NB4 (cell line): ENCODE measurements at regions not wholly inside any gene's neighbourhood (a gene's known extent, or its start where the extent isn't known, plus 50 kb on each side); places are given as distances from the start of the nearest gene placed in this dataset.
"Not testable (repeated sequence)": the region's sequence is repeated elsewhere in the genome, so short reads cannot be mapped to it uniquely, and the experiment has no call there.

Experiments
- MYC ChIP-seq: IDR thresholded peaks from 2 replicates; pipeline ENCODE4 v1.6.1; 2011; ENCODE audit warnings: low read depth, low read length
- POLR2A ChIP-seq: IDR thresholded peaks from 2 replicates; pipeline ENCODE4 v1.6.1; 2011; ENCODE audit warnings: mild to moderate bottlenecking; ENCODE audit not compliant: insufficient read length; ENCODE audit errors: extremely low read depth
- TF ChIP-seq, protein P1 (sequence below): IDR thresholded peaks from one replicate; pipeline ENCODE4 v1.5.1; 2012; ENCODE audit warnings: low read depth, low read length
- TF ChIP-seq, protein P2 (sequence below): IDR thresholded peaks from 2 replicates; pipeline ENCODE4 v1.6.1; 2011; ENCODE audit warnings: low read depth, low read length

- TF ChIP-seq, protein P1, sequence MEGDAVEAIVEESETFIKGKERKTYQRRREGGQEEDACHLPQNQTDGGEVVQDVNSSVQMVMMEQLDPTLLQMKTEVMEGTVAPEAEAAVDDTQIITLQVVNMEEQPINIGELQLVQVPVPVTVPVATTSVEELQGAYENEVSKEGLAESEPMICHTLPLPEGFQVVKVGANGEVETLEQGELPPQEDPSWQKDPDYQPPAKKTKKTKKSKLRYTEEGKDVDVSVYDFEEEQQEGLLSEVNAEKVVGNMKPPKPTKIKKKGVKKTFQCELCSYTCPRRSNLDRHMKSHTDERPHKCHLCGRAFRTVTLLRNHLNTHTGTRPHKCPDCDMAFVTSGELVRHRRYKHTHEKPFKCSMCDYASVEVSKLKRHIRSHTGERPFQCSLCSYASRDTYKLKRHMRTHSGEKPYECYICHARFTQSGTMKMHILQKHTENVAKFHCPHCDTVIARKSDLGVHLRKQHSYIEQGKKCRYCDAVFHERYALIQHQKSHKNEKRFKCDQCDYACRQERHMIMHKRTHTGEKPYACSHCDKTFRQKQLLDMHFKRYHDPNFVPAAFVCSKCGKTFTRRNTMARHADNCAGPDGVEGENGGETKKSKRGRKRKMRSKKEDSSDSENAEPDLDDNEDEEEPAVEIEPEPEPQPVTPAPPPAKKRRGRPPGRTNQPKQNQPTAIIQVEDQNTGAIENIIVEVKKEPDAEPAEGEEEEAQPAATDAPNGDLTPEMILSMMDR = not testable (repeated sequence)
- TF ChIP-seq POLR2A, MYC: not testable (repeated sequence)
- TF ChIP-seq, protein P2, sequence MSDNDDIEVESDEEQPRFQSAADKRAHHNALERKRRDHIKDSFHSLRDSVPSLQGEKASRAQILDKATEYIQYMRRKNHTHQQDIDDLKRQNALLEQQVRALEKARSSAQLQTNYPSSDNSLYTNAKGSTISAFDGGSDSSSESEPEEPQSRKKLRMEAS = not testable (repeated sequence)
Observed at GRCh38 chr1:120592943-120593342, 130.8 kb upstream of the NBPF26 start.
